LNCaP clone FGC (cell line): ENCODE measurements at regions not wholly inside any gene's neighbourhood (a gene's known extent, or its start where the extent isn't known, plus 50 kb on each side); places are given as distances from the start of the nearest gene placed in this dataset.

Experiments used
- DNase-seq: peaks from one replicate; pipeline ENCODE4 v3.0.0-alpha.2; 2011; ENCODE audit warnings: low read depth
- H3K4me3 ChIP-seq: 2 replicates; pipeline ENCODE4 v1.5.1; 2011; ENCODE audit warnings: mild to moderate bottlenecking, low read depth, low read length, control low read depth
- CTCF ChIP-seq: IDR thresholded peaks from 2 replicates; pipeline ENCODE4 v1.5.1; 2012; ENCODE audit warnings: mild to moderate bottlenecking; ENCODE audit not compliant: control insufficient read depth, insufficient read depth; ENCODE audit errors: extremely low read depth

- no peak overlapping the region for H3K4me3 ChIP-seq
- no peak for DNase-seq
- TF ChIP-seq CTCF, result no peak
Observed at GRCh38 chr13:30042272-30042671, 191.9 kb upstream of the UBL3 start.

- H3K4me3 ChIP-seq, result no peak overlapping the region
- DNase-seq, result no peak
- no peak for TF ChIP-seq CTCF
Observed at GRCh38 chr13:30039511-30039911, 189.1 kb upstream of the UBL3 start.

GRCh38 chr13:30038884-30039283, 188.5 kb upstream of the UBL3 start:
- TF ChIP-seq CTCF, result no peak
- H3K4me3 ChIP-seq, result no peak overlapping the region
- no peak for DNase-seq

GRCh38 chr13:30037766-30038165, 187.3 kb upstream of the UBL3 start:
- no peak overlapping the region for H3K4me3 ChIP-seq
- TF ChIP-seq CTCF, result no peak
- no peak for DNase-seq

- no peak for TF ChIP-seq CTCF
- H3K4me3 ChIP-seq, result no peak overlapping the region
- no peak for DNase-seq
Observed at GRCh38 chr13:30037306-30037705, 186.9 kb upstream of the UBL3 start.

- TF ChIP-seq CTCF, result no peak
- DNase-seq, result no peak
- H3K4me3 ChIP-seq, result no peak overlapping the region
Observed at GRCh38 chr13:30034458-30034795, 184.0 kb upstream of the UBL3 start.

- no peak for TF ChIP-seq CTCF
- no peak for DNase-seq
Observed at GRCh38 chr13:30033681-30034457, 183.5 kb upstream of the UBL3 start.

More at GRCh38 chr13:30033681-30034457, 183.5 kb upstream of the UBL3 start:
- H3K4me3 ChIP-seq, result no peak overlapping the region
